ENCODE measurements at regions not wholly inside any gene's neighbourhood (a gene's known extent, or its start where the extent isn't known, plus 50 kb on each side); places are given as distances from the start of the nearest gene placed in this dataset.

- DNase-seq (ENCODE audit: low spot score) = no peak
Measured at GRCh38 chr4:38560340-38560739, 103.7 kb upstream of the KLF3 start.

DNA sequence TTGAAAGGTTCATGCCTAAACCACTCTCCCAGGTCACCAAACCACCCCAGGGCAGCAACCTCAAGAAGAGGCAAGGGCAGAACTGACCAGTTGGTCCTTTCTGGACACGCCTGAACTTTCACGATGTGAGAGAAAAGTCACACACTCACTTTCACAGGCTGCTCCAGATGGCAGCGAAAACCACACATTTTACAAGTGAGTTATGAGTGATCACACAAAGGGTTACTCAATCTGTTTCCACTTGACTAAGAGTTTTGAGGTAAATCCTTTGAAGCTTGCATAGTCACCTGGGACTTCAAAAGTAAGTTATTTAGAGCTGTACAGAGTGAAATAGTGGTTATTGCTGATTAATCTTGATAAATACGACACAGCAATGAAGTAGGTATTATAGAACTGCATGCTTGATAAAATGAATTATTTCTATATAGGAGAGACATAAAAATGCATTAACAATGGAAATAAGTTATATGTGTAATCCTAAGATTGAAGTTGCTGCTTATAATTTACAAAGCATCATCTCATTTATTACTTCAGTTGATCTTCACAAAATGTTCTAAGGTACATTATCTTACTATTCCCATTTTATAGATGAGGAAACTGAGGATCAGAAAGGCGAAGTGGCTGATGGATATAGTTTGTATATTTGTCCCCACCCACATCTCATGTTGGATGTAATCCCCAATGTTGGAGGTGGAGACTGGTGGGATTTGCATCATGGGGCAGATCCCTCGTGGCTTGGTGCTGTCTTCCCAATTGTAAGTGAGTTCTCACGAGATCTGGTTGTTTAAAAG, 103.0 kb upstream of the KLF3 start:
- no peak for DNase-seq (ENCODE audit: low spot score)

DNA sequence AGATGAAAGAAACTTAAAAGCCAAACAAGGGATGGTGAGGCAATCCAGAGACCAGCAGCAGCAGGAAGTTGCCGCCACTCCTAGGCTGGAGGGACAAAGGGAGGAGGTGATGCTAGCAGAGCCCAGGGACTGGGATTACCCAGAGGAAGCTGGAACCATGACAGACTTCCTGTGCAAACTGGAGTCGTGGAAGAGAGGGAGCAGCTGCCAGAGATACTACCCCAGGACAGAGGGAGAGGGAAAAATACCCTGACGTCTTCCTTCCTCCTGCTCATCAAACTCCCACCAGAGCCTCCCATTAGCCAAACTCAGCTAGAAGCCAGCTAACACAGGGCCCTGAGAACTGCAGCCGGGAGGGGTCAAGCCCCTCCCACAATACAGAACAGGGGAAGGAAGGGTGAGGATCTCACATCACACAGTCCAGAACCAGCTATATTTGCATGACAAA, 101.2 kb upstream of the KLF3 start:
- peak; percentile 24 for DNase-seq (ENCODE audit: low spot score)

DNA sequence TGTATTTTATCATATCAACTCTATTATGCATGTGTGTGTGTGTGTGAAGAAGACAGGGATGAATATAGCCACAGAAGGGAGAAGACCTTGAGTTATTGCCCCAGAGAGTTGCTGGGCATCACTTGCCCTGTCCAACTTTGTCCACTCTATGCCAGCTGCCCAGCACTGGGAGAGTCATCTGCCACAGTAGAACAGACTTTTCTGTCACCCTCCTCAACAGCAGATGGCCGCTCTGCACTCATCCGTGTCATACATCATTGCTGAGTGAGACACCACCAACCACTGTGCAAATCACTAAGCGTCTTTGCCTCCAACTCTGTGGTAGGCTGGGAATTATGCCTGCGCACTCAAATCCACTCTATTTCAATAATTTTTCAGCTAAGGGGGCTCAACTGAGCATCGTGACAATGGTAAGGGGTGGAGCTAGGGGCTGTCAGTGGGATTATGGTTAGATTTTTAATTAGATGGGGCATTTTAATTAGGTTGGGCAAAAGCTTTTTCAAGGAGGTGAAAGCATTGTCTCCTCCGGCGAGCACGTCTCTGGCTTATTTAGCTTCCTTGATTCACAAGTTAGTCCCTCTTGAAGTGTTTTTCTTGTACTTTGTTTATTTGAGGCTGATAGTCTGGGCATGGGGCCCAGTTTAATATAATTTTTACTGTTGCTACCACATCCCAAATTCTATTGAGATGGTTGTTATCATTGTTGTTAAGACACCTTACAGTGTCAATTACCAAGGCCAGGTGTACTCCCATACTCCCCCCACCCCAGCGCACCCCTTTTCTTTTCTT, 100.1 kb upstream of the KLF3 start:
- DNase-seq (ENCODE audit: low spot score) = no peak

- peak; percentile 18 for DNase-seq (ENCODE audit: low spot score)
Measured at GRCh38 chr4:38565271-38566199, 98.5 kb upstream of the KLF3 start.

DNA sequence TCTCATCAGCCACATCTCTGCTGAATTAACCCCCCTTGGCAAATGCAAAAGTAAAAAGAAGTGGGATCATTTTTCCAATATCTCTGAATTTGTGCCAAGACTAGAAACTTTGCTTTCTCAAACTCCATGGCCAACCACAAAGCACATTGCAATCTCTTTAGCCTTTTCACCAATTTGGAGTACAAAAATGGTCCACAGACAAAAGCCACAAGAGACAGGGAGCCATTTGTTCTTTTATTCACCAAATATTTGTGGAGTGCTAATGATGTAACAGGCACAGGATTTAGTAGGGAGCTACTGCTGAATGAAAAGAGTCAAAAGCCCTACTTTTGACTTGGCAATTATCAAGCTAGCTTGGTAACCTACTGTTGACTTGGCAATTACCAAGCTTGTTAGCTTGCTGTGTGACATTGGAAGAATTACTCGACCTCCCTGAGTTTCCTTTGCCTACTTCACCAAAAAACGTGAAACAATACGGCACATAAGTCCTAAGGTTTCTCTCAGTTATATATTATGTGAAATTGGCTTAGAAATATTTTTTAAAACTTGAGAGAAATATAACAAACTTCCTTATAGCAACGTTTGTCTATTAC, 97.1 kb upstream of the KLF3 start:
- DNase-seq (ENCODE audit: low spot score) = no peak

DNA sequence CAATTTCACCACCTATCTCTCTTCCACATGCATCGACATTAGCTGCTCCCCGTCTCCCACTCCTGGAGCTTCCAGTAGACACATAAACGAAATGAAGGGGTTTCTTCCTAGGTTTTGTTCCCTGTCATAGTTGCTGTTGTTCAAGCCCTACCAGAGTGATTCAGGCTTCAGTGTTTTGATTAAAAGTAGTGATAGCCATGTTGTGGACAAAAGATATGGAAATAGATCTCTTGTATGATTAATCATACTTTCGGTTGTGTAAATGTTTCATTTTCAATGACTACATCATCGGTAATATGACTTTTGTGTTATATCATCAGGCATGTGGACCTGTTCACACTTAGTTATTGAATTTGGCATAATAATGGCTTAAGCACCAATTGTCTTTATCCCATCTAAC, 96.5 kb upstream of the KLF3 start:
- DNase-seq (ENCODE audit: low spot score) = no peak

DNA sequence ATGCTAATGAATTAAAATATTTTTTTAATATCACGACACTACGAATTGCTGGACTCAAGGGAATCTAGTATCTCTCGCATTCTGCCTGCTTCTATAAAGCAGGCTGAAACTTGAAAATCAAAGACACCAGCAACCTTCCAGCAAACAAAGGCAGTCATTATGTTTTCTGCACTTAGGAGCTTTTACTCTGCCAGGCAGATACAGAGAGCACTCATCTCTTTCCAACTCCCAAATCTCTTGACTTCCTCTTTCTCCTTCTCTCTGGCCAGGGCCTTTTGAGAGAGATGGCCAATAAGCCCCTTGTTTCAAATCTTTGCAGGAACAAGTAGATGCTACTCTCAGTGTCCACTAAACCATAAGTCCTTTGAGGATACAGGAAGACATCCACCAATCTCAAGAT, 95.2 kb upstream of the KLF3 start:
- no peak for DNase-seq (ENCODE audit: low spot score)

GRCh38 chr4:38570647-38571276, 93.2 kb upstream of the KLF3 start:
- DNase-seq (ENCODE audit: low spot score) = no peak

GRCh38 chr4:38572793-38573192, 91.2 kb upstream of the KLF3 start:
- no peak for DNase-seq (ENCODE audit: low spot score)

DNA sequence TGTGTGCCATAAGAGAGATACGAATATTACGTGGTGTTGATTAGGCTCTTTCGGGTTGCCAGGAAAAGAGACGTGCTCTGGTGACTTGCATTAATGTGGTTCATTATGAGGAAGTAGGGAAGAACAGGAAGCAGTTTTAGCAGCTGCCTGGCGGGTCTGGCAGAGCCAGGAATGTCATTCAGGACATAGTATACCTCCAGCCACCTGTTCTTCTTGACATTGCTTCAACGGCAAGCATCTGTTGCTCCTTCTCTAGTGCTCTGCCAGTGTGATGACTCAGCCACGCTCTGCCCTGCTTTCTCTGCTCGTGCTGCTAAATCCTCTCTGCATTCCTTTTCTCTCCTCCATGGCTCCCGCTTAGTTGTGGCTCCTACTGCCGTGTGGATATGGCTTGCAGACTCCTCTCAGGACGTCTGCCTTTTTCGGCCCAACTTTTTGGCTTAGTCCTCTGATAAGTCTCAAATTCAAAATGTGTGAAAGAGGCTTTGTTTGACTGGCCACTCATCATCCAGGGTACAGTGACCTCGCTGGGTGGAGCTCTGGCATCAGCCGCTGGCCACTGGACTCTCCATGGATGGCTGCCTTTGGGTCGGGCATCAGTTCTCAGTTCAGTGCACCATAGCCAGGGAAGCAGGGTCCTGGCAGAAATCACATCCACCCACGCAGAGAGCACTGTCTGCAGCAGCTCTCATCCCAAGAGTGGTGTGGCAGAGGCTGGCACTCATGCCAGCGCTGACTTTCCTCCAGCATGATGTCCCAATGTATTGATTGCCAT, 89.3 kb upstream of the KLF3 start:
- DNase-seq (ENCODE audit: low spot score) = no peak

GRCh38 chr4:38576767-38577166, 87.2 kb upstream of the KLF3 start:
- no peak for DNase-seq (ENCODE audit: low spot score)

GRCh38 chr4:38577462-38577861, 86.5 kb upstream of the KLF3 start:
- no peak for DNase-seq (ENCODE audit: low spot score)

GRCh38 chr4:38581426-38582106, 82.4 kb upstream of the KLF3 start:
- DNase-seq (ENCODE audit: low spot score) = no peak

- DNase-seq (ENCODE audit: low spot score) = no peak
Measured at GRCh38 chr4:38582445-38582844, 81.6 kb upstream of the KLF3 start.

DNA sequence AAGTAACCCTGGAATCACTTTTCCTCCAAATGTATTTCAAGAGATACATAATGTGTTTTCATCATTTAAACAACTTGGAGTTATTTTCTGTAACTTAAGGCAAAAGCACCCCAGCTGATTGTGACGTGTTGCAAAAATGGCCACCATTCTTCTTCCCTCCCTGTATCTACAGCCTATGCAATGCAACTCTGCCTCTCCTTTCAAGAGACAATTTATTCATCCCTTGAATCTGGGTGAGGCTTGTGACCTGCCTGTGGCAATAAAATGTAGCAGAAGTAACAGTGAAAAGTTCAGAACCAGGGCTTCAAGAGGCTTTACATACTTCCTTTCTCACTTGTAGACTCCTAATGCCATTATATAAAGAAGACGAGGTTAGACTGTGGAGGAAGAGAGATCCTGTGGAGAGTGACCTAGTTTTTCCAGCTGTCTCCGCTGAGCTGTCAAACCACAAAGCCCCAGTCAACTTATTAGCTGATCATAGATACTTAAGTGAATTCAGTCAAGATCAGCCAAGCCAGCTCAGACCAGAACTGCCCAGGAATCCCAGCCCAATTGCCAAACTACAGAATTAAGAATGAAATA, 81.0 kb upstream of the KLF3 start:
- no peak for DNase-seq (ENCODE audit: low spot score)

GRCh38 chr4:38585871-38586270, 78.1 kb upstream of the KLF3 start:
- DNase-seq (ENCODE audit: low spot score) = no peak

- no peak for DNase-seq (ENCODE audit: low spot score)
Measured at GRCh38 chr4:38587106-38587505, 76.9 kb upstream of the KLF3 start.

- DNase-seq (ENCODE audit: low spot score) = no peak
Measured at GRCh38 chr4:38590046-38590445, 74.0 kb upstream of the KLF3 start.

All from mucosa of gallbladder (tissue), 1 donor.